HG03439 (cell line): ENCODE measurements at regions not wholly inside any gene's neighbourhood (a gene's known extent, or its start where the extent isn't known, plus 50 kb on each side); places are given as distances from the start of the nearest gene placed in this dataset.
A peak's percentile ranks its signal among the peaks of the same experiment; 100 is the strongest.

Experiments
- ATAC-seq: cut with Tn5 transposase; IDR thresholded peaks from one replicate; pipeline ENCODE4 v1.9.1; 2021; ENCODE audit warnings: mild to moderate bottlenecking, moderate library complexity; ENCODE audit not compliant: unreplicated experiment

DNA sequence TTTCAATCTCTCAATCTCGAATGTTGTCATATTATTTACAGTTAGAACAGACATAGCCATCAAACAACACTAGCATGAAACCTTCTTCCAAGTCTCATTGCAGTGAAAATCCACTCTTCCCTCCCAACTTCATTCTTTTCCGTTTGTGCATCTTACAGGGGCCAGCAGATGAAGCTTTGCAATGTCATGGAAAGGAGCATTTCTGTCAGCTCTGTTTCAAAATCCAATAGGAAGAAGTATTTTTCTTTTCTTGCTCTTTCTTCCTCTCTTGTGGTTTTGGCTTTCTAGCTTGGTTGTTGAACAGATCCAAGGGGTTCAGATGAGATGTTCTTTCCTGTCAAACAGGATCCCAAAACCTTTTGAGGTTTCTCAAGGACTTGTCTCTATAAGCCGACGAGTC lies 416.6 kb downstream of the AEBP2 start:
- ATAC-seq, result no peak

GRCh38 chr12:19856389-19856788 lies 417.1 kb downstream of the AEBP2 start:
- ATAC-seq, result no peak

- no peak for ATAC-seq
Observed at GRCh38 chr12:19857204-19857603, 417.9 kb downstream of the AEBP2 start.

DNA sequence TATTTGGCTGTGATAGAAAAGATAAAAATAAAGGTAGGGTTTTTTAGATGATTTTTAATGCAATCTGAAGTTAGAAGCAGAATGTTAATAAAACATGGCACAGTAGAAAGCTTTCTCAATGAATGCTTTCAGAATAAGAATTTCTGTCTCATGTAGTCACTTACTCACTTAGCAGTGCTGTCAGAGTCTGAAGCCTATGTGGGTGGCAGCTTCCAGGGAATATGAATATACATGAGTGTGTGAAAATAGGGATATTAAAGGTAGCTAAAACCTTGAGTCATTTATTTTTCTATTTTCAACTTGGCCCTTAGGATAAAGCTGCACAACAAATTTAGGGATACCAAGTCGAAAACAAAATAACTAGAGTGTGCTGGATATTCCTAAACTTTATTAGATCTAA lies 427.9 kb downstream of the AEBP2 start:
- ATAC-seq, result no peak

DNA sequence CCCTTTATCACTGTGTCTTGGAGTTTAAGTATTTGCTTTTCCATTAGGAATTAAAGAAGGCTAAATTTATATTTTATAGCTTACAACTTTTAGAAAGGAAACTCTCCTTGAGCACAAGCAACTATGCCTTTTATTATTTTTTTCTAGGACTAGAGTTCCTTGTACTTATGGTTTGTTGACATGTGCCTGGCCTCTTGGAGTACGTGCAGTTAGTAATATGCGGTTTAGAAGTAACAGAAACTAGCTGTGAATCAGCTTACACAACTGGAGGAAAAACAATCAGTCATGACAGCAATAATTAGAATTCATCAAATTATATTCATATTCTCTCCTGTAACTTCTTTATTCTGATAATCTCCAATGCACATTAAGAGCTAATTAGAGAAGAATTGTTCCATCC lies 428.7 kb downstream of the AEBP2 start:
- ATAC-seq, result no peak

- ATAC-seq, result no peak
Observed at GRCh38 chr12:19869413-19869812, 430.1 kb downstream of the AEBP2 start.

DNA sequence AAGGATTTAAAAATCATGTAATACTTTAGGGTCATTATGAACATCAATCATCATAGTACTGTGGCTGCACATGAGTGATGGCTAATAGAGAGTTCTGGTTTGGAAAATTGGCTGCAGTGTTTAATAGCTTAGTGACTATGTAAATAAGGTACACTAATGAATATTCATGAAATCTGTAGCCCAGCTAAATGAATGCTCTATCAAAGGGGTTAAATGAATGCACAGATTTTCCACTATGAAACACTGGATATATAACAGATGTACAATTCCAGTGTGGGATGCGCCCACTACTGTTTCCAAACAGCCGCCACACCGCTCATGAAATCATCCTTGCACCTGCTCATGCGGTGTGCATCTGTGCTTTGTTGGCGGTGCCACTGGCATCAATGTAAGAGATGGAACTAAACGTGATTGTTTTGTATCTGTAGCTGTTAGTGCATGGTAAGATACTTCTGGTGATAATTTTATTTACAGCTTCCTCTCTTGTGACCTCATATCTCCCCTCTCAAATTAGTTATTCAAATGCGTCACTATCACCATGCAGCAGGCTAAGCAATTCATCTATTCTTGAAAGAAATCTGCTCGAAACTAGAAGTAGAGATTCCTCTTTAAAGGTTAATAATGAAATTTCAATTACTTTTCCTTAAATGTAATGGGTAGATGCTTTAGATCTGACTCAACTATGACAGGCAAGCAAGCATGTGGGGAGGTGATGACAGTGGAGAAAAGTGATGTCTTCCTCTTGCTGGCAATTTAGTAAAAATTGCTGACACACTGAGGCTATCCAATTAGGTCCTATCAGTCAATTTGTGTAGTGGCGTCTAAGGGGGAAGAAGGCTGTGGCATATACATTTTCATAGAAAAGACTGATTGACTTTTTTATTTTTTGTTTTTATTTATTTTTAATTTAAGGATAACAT lies 433.6 kb downstream of the AEBP2 start:
- ATAC-seq, result no peak

- ATAC-seq, result no peak
Observed at GRCh38 chr12:19880076-19880475, 440.8 kb downstream of the AEBP2 start.

DNA sequence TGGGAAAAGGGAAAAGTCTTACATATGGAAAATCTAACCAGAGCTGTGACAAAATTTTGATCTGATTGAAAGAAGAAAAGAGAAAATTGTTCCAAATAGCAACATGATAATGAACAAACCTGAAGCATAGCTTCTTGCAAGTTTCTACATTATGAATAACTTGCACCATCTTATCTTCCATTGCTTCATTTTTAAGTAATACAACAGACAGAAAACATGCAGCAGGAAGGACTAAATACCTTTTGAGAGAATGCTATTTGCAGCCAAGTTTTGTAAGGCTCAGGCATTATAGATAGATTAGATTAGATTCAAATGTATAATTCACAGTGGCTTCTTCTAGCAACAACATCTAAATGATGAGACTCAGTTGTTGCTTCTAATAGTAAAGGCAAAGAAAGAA lies 441.4 kb downstream of the AEBP2 start:
- ATAC-seq, result no peak

DNA sequence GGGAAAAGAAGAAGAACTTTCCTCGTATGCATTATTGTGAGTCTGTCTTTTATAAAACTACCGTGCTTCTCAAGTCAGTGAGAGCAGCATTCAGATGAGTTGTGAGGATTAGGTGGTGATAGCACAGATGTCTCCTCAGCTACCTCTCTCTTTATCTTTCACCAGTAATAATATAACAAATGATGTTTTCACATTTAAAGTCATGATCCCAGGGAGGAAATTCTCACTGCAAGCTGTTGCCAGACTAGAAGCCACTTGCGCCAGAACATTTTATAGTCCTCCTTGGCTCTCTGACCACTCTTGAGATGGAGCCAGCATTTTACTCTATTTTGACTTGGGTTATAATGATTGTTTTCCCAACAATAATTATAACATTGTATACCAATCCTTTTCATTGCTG lies 443.1 kb downstream of the AEBP2 start:
- ATAC-seq, result no peak

- ATAC-seq, result no peak
Observed at GRCh38 chr12:19884021-19884492, 444.8 kb downstream of the AEBP2 start.

DNA sequence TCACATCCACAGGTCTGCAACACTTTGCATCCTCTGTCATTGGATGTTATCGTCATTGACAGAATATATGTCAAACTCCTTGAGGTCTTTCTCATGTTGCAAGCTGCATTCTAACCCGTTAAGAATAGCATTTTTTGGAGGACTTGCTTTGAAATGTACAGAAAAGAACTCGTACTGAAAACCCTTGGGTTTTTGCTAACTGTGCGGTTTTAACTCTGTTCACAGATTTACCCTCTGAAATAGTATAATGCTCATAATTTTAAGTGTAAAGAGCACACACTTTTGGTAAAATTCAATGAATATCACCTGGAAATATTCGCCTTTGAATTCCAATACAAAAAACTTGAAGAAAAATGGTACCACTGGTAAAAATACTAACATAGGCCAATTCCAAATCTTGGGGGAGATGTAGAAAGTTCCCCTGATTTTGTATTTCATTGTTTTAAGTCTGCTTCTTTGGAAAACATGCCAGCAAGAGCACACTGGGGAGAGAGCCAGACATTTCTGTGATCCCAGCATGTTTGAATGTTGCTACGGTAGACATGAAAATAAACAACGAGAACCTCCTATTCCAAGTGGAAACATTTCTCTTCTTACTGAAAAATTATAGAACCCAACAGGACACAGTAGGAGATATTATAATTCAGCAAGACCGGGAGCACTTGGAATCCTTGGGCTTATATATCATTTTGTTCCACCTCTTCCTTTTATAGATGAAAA lies 446.0 kb downstream of the AEBP2 start:
- ATAC-seq, result no peak

GRCh38 chr12:19886065-19886464 lies 446.8 kb downstream of the AEBP2 start:
- ATAC-seq, result no peak

- no peak for ATAC-seq
Observed at GRCh38 chr12:19886639-19887064, 447.4 kb downstream of the AEBP2 start.

DNA sequence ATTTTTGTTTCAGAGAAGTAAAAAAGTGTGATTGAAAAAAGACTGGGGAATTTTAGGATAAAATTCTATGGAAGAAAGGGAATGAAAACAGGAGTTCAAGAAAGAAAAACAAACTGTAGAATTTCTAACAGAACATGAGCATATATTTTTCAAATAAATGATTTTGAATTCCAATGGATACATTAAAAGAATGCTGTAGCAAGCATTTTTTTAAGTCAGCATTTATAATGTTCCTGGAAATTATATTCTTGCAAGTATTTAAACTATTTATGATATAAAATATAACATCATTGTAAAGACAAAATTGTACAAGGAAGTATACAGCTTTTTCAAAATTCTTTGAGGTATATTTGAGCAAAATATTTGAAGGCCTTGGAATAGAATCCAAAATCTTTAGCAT lies 450.7 kb downstream of the AEBP2 start:
- no peak for ATAC-seq

DNA sequence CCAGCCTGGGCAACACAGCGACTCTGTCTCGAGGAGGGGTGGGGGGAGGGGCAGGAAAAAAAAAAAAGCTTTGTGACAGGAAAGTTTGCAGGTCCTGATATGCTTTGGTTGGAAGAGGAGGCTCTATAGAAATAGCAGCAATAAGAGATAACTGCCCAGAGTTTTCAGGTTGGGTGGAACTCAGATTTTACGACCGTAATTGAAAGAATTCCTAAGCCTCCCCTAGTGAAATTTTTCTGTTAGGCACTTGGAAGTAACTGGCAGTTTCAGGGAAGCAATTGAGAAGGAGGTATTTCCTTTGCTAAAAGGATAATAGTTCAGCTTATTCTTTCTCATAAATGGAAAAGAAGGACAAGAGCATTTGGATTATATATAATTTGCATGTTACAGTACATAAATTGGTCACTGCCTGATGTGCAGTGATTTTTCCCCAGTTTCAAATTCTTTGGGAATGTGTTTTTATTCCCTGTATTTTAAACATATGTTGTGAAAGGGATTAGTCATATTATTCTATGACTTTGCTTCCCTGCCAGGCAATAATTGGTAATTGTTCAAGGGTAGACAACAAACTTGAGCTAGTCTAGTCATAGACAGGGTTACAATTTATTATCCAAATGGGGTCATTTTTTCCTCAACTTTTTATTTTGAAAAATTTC lies 452.8 kb downstream of the AEBP2 start:
- no peak for ATAC-seq

DNA sequence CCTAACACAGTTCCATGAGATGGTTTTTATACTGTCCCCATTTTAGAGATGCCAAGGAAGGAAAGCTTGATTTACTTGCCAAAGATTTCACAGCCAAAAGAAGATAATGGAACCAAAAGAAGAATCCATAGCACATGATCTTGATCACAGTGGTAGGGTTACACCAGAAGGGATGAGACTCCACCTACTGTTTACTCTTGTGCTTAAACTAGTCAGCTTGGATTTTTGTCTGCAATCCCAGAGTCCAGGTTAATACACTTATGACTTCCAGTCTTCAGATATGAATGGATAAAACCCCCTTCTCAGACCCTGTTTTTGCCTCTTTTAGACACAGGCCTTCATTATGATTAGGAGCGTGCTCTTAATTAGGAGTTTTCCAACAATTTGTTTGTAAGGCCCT lies 454.2 kb downstream of the AEBP2 start:
- no peak for ATAC-seq

GRCh38 chr12:19894050-19894449 lies 454.8 kb downstream of the AEBP2 start:
- ATAC-seq, result no peak

GRCh38 chr12:19894803-19895202 lies 455.5 kb downstream of the AEBP2 start:
- peak; percentile 92 for ATAC-seq

DNA sequence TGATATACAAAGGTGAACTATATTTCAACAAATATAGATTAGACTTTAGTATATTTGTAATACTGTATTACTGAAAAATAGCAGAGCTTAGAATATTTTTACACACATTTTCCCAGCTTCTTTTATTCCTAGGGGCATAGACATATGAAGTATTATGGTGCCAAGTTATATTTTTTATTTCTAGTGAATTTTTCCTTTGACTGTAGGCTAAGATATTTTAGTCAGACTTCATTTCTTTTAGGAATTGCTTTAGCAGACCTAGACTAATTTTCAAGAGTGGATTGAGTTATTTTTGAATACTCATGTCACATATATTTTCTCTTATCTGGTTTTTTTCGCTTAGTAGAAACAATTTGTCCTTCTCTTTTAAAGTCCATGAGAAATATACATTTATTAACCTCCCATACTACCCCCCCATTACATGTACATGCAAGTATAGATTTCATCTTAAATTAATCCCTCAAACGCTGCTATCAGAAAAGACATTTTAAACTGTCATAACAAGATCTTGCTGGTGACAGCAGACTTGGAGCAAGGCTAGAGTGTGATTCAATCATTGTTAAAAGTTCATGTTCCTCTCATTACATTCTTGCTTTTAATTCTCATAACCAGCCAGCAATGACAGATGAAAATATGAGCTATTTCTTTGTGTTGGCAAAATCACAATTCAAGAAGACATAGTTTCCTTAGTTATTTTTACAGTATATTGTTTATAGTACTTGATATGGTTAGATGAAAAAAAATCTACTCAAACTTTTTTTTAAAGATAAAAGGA lies 456.1 kb downstream of the AEBP2 start:
- no peak for ATAC-seq

DNA sequence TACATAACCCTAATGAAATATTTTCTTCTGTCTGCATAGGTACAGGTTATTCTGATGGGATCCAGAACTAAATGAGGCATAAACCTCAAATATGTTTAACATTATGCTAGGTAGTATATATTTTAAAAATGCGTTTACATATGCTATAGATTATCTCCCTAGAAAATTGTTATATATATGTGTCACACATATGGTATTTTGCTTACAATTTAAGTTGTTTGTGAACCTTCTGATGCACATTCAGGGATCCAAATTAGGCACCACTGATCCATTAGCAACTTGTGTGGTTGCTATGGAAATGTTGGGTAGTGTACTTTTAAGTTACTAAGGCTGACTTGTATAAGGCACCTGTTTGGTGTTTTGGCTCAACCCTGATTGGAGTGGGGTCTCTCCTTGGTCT lies 456.7 kb downstream of the AEBP2 start:
- ATAC-seq, result no peak
